AG04450 (cell line): ENCODE measurements at regions not wholly inside any gene's neighbourhood (a gene's known extent, or its start where the extent isn't known, plus 50 kb on each side); places are given as distances from the start of the nearest gene placed in this dataset.

ENCODE experiments used
- CTCF ChIA-PET: fragments of 300-600, 350-600 bp; formaldehyde crosslinking; extraction: SDS; loops from one replicate; lab custom pipeline; 2022; ENCODE audit warnings: antibody characterized with exemption, inconsistent platforms; lab: Charles Lee
- POLR2A ChIA-PET: fragments of 350-600 bp; formaldehyde crosslinking; extraction: SDS; loops from one replicate; lab custom pipeline; 2021; ENCODE audit warnings: antibody characterized with exemption, inconsistent platforms; lab: Yijun Ruan, JAX
- DNase-seq: peaks from one replicate; pipeline ENCODE4 v3.0.0-alpha.2; 2011; ENCODE audit warnings: low read depth, low spot score
- H3K27ac ChIP-seq: one replicate; pipeline ENCODE4 v1.5.1; 2012; ENCODE audit warnings: low read depth, low read length, control low read depth
- H3K27me3 ChIP-seq: one replicate; pipeline ENCODE4 v1.6.0; 2012; ENCODE audit warnings: low read length; ENCODE audit not compliant: control insufficient read depth, insufficient read depth
- H3K4me3 ChIP-seq: 2 replicates; pipeline ENCODE4 v1.5.1; 2011; ENCODE audit warnings: mild to moderate bottlenecking, low read depth, low read length, control low read depth
- H3K9me3 ChIP-seq: 2 replicates; pipeline ENCODE4 v1.5.1; 2012; ENCODE audit warnings: low read length; ENCODE audit not compliant: control insufficient read depth, insufficient read depth
- TF ChIP-seq, protein P1 (sequence below): IDR thresholded peaks from 2 replicates; pipeline ENCODE4 v1.5.1; 2011; ENCODE audit warnings: low read depth, low read length, control low read depth, inconsistent platforms

DNA sequence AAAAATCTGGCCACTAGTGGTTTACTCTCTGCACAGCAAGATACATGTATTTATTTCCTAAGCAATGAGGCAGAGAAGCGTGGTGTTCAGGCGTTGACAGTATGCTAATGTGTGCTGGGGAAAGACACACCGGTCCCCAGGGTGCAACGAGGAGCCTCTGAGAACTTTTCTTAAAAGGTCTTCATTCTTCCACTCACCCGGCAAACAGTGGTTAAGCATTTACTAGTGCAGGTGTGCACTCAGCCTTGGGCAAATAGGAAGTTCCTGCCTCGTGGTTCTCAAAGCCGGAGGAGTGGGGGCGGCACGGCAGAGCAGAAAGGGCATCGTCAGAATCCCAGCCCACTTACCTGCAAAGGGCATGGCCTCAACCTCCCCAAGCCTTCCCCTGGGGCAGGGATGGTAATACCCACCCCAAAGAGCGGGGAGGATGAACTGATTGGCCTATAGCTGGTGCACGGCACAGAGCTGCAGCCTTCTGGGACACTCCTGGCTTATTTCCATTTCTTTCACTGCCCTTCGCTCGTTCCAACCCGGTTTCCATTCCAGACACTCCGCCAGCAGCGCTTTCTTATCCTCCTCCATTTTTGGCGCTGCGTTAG is 184.3 kb upstream of the CTBP2 start:
- Histone ChIP-seq H3K27me3 (peaks cover 2% of the 10 kb centered on the region), H3K27ac (no peak overlapping the region), H3K4me3 (no peak overlapping the region), H3K9me3 (no peaks in the 10 kb centered on the region)
- CTCF ChIA-PET = interaction anchor here (1.4 to 2.3 kb wide), 2 partner anchors 143 to 297 kb away, joined by 3 to 21 read pairs; no protein-coding TSS in a partner anchor
- DNase-seq = no peak
- POLR2A ChIA-PET = no interaction called here
- TF ChIP-seq, protein P1, sequence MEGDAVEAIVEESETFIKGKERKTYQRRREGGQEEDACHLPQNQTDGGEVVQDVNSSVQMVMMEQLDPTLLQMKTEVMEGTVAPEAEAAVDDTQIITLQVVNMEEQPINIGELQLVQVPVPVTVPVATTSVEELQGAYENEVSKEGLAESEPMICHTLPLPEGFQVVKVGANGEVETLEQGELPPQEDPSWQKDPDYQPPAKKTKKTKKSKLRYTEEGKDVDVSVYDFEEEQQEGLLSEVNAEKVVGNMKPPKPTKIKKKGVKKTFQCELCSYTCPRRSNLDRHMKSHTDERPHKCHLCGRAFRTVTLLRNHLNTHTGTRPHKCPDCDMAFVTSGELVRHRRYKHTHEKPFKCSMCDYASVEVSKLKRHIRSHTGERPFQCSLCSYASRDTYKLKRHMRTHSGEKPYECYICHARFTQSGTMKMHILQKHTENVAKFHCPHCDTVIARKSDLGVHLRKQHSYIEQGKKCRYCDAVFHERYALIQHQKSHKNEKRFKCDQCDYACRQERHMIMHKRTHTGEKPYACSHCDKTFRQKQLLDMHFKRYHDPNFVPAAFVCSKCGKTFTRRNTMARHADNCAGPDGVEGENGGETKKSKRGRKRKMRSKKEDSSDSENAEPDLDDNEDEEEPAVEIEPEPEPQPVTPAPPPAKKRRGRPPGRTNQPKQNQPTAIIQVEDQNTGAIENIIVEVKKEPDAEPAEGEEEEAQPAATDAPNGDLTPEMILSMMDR = no peak

DNA sequence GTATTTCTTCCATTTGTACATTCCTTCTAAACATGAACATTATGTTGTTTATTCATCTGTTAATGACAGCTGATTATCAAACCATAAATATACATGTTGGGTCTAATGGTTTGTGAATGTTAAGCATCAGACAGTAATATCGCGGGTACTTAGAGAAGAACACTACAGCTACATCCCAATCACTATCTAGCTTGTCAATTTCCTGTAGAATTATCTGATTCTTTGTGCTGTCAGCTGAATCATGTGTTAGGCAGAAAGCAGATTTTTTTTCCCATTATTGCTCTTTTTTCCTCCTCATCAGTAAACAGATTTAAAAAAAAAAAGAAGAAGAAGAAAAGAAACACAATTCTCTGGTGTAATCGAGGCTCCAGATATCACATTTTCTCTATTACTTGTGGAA is 183.6 kb upstream of the CTBP2 start:
- no peak overlapping the region for H3K27ac ChIP-seq

GRCh38 chr10:125343118-125343925 is 183.0 kb upstream of the CTBP2 start:
- POLR2A ChIA-PET = no interaction called here
- CTCF ChIA-PET = interaction anchor here (0.5 to 2.3 kb wide), 13 partner anchors 9 to 564 kb away, joined by 3 to 21 read pairs (median 3); no protein-coding TSS in a partner anchor
- H3K27me3 ChIP-seq = peaks cover 2% of the 10 kb centered on the region
- TF ChIP-seq, protein P1 = peak; percentile 68
- no peaks in the 10 kb centered on the region for H3K9me3 ChIP-seq
- DNase-seq = no peak
- no peak overlapping the region for H3K4me3 ChIP-seq
- H3K27ac ChIP-seq = no peak overlapping the region

More for the DNA sequence above, 183.6 kb upstream of the CTBP2 start:
- Histone ChIP-seq H3K4me3 (no peak overlapping the region), H3K27me3 (peaks cover 2% of the 10 kb centered on the region), H3K9me3 (no peaks in the 10 kb centered on the region)
- DNase-seq = no peak
- TF ChIP-seq, protein P1 = no peak
- ChIA-PET POLR2A (no interaction called here), CTCF (interaction anchor here (0.5 to 2.3 kb wide), 10 partner anchors 9 to 565 kb away, joined by 3 to 21 read pairs (median 3); no protein-coding TSS in a partner anchor)

GRCh38 chr10:125341611-125342010 is 181.2 kb upstream of the CTBP2 start:
- DNase-seq = no peak
- POLR2A ChIA-PET = no interaction called here
- CTCF ChIA-PET = interaction anchor here (0.7 to 1.3 kb wide), 2 partner anchors 11 to 293 kb away, joined by 3 to 5 read pairs; no protein-coding TSS in a partner anchor
- TF ChIP-seq, protein P1 = no peak
- Histone ChIP-seq H3K9me3 (no peaks in the 10 kb centered on the region), H3K4me3 (no peak overlapping the region), H3K27ac (no peak overlapping the region), H3K27me3 (peaks cover 2% of the 10 kb centered on the region)
